GM19438 (cell line): ENCODE measurements at regions not wholly inside any gene's neighbourhood (a gene's known extent, or its start where the extent isn't known, plus 50 kb on each side); places are given as distances from the start of the nearest gene placed in this dataset.

Experiments
- ATAC-seq: cut with Tn5 transposase; IDR thresholded peaks from one replicate; pipeline ENCODE4 v1.9.1; 2021; ENCODE audit warnings: low read depth; ENCODE audit not compliant: unreplicated experiment

DNA sequence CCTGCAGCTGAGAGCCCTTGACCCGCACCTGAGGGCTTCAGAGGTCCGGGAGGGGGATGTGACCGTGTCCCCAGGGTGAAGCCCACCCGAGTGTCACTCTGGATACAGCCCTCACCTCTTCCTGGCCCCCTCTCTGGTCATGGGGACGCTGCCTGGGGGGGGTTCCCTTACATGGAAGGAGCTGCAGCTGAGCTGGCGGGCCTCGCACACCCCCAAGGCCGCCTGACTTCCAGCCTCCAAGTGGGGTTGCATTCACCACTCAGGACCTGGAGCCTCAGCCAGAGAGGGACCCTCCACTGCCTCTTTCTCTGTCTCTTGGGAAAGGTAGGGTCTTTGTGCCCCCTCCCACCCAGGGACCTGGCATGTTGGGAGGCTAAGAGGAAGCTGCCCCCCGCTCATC lies 284.6 kb downstream of the SEC14L1 start:
- no peak for ATAC-seq

DNA sequence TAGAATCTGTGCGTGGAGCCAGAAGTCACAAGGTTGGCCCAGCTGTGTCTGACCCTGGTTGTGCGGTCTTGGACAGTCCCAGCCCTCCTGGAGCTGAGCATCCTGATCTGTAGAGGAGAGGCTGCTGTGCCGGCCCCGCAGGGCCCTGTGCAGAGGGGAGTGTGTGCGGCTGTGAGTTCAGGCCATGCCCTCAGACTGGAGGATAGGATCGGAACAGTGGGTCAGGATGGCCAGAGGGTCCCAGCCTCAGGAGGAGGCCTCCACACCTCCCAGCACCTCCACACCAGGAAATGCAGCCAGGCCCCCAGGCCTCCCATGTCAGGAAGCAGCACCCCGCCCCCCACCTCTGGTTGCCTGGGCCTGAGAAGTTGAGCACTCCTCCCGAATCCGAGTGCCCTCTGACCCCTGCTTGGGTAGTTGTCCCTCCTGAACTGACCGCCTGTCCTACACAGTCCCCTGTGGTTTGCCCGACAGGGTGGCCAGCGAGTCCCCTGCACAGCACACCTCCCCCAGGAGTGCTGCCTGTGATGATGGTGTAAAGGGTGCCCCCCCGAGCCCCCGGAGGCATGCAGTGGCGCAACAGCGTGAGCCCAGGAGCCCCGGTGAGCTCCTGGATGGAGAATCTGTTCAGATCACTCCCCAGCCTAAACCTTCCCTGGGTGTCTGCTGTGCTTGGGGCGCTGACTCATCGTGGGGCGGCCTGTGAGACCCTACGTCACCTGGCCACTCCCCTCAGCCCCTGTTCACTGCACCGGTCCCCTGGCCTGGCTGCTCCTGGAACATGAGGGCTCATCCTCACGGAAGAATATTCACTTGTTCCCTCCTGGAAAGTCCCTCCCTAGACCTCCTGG lies 285.2 kb downstream of the SEC14L1 start:
- no peak for ATAC-seq

DNA sequence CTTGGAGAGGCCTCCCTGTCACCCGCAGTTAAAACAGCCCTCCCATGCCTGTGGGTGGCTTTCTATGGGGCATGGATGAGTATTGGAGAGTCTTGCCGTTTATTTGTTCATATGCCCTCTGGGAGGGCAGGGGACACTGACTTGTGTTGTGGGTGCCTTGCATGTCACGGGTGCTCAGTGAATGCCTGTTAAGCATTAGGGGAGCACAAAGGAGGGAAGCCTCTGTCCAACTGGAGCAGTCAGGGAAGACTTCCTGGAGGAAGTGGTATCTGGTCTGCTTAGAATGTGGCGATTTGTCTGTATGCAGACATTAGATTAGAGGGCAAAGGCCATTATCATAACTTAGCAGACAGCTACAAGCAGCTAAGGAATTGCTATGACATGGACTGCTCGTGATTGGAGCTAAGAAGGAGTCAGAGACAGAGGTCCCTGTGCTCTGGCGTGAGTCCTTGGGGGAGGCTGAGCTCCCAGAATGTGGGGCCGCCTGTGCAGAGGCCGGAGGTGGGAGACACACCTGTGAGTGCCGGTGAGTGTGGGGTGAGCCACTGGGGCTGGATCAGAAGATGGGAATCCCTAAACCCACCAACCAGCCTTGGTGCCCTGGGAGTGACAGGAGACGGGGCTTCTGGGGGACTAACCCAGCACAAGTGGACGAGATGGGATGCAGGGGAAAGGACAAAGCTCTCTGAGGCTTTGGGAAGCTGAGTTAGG lies 286.1 kb downstream of the SEC14L1 start:
- ATAC-seq: no peak

DNA sequence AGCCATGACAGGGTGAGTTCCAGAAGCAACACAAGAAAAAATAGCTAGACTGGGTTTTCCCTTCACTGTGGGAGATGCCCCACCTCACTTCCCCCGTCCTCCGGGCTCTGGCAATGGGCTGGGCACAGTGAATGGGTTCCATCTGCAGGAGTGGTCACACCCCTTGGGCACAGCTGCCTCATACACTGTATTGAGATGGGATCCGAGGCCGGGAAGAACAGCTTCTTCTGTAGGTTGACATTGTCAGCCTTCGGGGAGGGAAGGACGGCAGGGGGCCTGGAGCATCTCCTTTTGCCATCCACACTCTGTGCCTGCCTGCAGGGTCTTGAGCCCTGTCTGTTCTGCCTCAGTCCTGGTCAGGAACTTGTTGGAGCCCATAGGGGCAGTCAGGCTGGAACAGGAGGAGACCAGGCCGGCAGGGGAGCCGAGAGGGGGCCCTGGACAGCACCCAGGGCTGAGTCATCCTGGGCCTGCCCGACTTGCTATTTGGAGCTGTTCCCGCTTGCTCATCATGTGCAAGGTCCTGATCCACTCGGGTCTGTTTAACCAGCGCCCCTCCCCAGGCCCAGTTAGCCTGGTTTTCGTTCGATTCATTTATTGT lies 286.7 kb downstream of the SEC14L1 start:
- no peak for ATAC-seq

DNA sequence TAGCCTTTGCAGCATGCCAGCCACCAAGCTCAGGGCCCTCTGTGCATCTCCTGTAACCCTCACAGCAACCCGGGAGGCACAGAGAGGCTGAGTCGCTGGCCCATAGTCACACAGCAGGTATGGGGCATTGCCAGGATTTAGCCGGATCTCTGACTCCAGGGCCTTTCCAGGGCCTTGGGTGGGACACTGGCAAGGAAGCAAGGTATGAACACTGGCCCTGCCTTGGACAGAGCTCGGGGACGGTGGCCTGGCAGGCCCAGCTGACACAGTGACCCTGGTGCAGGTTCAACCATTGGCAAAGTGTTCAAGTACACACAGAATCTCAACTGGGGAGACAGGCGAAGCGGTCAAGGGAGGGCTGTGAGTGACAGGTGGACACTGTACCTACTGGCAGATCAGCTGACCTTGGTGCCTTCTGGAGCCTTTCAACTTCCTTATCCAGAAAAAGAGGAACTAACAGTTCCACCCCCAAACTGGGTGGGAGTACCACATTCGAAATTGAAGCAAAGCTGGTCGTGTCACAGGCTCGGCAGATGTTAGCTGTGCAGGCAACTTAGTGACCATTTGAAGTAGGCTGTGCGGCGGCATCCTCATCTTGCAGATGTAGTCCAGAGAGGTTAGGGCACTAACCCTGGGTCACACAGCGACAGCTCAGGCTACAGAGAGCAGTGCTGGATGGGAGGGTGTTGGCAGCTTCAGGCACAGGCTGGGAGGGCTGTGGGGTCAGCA lies 287.4 kb downstream of the SEC14L1 start:
- ATAC-seq: no peak

DNA sequence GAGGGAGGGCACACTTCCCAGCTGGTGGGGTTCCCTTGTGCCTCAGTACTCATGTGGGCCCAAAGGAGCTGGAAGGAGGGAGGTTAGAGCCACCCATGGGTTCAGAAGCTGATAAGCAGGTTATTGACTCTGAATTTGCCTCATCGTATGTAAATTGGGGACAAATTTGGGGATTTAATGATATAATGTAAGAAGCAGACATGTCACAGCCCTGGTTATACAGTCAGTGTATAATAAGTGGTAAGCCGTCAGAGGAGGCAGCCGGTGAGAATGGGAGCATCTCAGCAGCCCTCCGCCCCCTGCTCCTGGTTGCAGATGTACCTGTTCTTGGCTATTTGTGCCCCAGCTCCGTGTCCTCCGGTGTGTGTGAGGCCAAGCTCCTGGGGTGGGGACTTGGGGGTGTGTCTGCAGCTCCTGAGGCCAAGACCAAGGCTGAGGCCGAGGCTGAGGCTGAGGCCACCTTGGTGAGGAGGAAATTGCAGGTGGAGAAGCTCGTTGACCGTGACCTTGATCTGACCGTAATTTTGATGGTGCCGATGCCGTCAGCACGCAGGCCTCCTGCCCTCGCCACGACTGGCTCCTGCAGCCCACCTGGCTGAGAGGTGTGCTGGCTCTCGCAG lies 288.1 kb downstream of the SEC14L1 start:
- ATAC-seq: no peak

DNA sequence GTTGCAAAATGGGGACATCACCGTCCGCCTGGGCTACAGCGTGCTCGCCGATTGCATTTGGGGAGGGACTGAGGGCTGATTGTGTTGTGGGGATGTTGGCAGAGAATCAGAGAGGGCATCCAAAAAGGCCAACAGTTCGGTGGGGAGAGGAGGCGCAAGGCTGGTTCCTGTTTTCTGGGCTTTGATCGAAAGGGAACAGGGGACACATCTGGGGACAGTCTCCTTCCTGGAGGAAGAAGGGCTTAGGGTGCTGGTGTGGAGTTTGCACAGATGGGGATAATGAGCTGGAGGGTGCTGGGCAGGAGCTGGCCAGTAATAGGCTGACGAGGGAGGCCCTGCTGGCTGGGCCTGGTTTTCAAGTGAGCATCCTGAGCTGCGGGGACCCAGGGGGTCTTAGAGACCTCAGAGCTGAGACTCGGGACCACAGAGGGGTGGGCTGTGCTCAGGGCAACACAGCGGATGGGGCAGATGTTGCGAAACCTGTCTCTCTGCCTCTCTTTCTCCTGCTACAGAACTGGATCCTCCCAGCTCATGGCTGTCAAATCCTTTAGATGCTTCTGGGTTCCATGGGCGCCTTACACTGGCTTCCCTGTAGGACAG lies 288.7 kb downstream of the SEC14L1 start:
- ATAC-seq: no peak

DNA sequence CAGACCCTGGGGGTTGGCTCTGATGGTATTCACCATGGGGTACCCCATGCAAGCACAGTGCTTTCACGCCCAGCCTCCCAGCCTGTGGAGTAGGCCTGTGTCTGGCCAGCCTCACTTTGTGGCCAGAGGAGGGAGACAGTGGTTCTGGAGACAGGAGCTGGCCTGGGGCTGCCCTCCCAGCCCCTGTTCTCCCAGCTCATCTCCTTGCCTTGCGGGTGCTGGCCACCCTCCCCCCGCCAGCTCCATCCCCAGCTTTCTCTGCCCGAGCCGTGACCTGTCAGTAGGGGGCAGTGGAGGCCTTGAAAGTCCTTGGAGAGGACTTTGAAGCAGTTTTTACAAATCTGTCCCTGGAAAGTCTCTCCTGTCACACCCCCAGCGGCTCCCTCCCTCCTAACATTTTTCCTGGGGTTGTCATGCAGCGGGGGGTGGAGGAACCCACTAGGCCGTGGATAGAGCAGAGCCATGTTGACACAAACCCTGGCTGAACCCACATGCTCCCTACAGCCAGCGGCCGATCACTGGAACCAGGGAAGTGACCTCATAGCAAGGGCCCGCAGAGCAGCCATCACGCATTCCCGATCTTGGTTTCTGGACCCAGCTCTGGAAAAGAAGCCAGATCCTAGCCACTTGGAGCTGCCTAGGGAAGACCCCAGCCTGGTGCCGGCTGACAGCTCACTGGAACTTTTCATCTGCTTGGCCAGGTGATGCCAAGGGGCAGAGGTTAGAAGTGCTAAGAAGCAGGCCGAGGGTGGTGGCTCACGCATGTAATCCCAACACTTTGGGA lies 289.4 kb downstream of the SEC14L1 start:
- no peak for ATAC-seq

DNA sequence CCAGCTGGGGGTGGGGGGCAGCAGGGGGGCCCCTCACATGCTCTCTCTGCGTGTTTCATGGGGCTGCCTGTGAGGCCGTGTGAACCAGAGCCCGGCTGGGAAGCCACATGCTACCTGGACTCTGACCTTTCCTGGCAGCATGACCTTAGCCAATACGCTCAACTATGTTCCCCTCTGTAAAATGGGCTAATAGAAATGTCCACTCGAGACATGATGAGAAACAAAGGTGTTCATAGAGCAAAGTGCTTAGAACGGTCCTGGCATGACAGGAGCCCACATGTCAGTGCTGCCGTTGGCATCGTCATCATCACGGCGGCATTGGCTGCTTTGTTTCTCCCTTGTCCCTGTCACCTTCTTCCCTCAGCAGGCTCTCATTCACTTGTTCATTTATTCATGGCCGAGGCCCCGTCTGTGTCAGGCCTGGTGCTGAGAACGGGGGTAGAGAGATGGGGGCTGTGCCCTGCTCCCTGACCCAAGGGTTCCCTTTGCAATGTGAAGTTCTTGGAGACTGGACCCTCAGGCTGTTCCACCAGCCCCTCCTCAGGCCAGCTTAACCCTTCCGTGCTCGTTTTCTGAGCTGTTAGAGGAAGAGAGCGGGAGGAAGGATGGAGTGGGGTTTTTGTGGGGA lies 291.4 kb downstream of the SEC14L1 start:
- no peak for ATAC-seq

DNA sequence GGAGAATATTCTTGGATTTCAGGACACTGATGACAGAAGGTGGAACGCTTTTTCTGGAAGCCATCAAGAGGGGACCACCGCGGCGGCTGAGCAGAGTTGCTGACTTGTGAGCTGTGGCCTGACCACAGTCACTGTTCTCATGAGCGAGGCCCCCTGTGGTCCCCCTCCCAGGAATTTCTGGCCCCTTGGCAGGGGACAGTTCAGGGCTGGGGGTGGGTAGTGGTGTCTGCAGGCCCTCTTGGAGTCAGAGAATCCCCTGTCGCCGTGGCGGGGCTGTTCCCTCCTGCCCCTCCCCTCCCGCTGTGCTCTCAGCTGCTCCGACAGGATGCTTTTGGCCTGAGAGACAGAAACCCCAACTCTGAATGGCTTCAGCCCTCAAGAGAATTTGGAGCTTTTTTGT lies 292.0 kb downstream of the SEC14L1 start:
- no peak for ATAC-seq

DNA sequence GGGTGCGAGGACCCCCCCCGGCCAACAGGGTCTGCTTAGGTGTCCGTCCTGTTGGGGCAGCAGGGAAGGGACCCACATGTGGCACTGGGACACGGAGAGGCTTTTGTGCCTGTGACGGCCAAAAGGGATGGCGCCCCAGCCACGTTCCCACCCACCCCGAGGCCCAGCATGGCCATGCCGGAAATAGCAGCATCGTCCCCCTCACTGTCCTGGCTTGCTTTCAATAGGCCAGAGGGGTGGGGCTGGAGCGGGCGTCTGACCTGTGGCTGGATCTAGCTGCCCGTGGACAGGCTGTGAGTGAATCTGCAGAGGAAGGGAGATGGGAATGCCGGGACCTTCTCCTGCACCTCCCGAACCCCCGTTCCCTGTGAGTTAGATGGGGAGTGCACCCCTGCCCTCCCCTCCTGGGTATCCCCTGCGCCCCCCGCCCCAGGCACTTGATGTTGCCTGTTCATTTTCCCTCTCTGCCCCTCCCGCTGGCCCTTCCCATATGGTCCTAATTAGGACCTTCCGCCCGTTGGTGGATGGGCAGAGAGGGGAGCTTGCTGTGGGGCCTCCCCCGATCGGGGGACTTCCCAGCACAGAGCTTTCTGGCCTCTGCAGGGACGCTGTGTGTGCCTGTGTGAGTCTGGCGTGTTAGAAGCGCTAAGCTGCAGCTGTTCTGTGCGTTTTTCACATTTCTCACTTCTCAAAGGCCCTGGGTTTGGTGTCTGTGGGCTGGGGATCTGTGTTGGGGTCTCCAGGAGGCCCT lies 292.8 kb downstream of the SEC14L1 start:
- no peak for ATAC-seq

DNA sequence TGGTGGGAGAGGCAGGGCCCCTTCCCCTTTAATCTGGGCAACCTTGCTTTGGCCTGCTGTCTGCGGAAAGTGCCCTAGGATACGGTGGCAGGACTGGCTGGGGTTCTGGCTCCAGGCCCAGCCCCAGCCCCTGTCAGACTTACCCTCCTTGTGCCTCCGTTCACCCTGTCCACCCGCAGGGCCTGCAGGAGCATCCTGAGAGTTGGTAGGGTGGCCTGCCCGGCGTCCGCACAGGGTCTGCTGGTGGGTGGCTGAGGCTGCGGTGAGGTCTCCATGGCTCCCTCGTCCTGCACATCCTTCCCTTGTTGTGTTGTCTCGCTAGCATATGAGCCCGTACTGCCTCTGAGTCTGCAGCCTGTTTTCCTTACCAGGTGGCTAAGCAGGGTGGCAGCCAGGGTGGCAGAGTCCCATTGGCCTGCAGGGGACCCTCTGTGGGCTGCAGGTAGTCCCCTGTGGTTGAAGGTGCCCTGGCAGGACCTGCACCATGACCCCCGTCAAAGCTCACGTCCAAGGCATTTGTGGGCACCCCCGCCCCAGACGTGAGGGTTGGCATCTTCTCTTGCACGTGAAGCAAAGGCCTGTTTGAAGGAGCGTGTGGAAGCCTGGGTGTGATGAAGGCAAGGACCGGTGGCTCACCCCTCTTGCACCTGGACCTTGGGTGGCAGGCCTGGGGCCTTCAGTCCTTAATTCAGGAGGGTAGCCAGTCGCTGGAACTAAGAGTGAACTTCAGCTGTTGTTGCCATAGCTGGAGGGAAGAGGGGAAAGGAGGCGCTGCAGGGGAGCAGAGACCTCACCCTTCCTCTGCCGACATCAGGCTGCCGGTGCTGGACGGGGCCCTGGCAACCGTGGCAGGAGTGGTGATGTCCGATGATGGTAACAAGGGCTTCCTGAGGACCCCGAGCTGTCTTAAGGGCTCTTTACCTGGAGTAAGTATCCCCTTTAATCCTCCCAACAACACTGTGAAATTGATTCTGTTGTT lies 293.7 kb downstream of the SEC14L1 start:
- ATAC-seq: no peak

DNA sequence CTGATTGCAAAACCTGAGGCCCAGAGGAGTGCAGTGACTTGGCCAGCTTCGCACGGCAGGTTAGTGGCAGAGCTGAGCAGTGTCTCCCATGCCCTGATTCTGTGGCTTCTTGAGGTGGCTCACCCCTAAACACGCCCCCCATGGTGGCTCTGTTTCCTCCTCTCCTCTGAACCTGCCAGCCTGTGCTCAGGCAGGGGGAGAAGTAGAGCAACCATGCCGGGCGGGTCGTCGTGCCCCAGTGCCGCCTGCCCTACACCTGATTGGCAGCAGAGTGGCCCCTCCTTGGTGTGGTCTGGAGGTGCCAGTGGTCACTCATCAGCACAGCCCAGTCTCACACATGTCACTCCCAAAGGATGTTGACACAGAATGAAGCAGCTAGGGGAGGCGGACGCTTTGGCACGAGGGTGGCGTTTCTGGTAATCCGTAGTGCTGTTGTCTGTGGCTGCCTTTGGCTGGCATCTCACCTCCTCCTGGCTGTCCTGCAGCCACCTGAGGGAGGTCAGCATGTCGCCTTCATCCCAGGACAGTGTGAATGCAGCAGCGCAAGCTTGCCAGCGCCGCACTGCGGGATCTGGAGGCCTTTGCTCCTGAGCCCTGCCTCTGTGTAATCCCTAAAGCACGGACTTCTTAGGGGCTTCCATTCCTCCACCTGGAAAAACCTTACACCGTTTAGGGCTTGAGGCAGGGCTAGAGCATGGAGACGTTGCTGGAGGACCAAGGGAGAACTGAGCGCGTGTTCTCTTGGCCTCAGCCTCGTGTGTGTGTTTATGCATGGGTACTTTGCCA lies 294.7 kb downstream of the SEC14L1 start:
- ATAC-seq: no peak

DNA sequence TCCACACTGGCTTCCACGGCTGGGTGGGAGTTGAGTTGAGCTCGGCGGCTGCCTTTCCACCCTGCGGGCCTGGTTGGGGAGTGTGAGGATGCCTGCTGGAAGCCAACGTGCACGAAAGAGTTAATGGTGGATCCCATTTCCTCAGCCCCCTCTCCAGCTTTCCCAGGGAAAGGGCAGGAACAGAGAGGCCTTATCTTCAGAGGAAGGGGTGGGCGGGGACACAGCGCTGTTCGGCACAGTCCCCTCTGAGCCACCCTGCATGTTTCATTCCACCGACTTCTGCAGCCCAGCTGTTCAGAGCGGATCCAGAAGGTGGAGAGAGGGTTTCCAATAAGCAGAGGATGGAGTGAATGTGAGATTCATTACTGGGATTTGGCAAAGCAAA lies 295.3 kb downstream of the SEC14L1 start:
- ATAC-seq: no peak

DNA sequence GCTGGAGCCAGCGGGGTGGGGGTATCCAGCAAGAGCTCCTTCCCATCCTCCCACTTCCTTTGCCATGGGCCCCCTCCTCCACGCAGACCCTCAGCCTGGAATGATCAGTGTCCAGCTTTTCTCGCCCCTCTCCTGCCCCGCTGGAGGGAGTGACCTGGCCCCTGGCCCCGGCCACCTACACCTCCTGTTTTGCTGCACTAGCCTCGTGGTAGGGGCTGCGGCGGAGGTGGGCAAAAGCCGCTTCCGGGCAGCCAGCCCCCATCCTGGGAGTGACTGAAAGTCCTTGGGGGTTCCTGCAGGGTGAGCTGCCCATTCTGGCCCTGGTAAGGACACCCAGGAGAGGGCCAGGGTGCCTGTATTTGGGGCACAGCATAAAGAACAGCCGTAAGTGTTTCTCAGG lies 295.7 kb downstream of the SEC14L1 start:
- ATAC-seq: no peak

DNA sequence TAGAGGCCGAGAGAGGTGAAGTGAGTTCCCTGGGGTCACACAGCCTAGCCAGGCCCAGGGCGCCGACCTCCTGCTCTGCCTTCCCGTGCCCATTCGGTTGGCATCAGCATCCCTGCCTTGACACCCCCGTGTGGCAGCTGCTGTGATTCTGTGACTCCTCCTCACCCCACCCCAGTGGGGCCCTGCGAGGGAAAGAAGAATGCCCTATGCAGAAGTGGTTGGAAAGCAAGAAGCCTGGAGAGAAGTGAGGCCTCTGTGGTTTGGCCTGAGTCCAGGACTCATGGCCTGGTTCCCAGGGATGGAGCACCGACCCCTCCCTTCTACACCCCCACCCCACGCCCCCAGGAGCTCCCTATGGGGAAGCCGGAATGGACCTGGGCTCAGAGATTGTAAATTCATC lies 296.2 kb downstream of the SEC14L1 start:
- no peak for ATAC-seq
